IPS-18a (cell line): ENCODE measurements at regions not wholly inside any gene's neighbourhood (a gene's known extent, or its start where the extent isn't known, plus 50 kb on each side); places are given as distances from the start of the nearest gene placed in this dataset.

Experiments
- H3K27ac ChIP-seq: one replicate; pipeline ENCODE4 v1.5.1; 2013; ENCODE audit warnings: low read length
- H3K27me3 ChIP-seq: one replicate; pipeline ENCODE4 v1.6.1; 2013; ENCODE audit warnings: mild to moderate bottlenecking, low read length; ENCODE audit not compliant: control insufficient read depth, insufficient read depth
- H3K36me3 ChIP-seq: one replicate; pipeline ENCODE4 v1.6.1; 2013; ENCODE audit warnings: low read depth, low read length; ENCODE audit not compliant: control insufficient read depth
- H3K4me1 ChIP-seq: one replicate; pipeline ENCODE4 v1.6.1; 2013; ENCODE audit warnings: low read depth, low read length; ENCODE audit not compliant: control insufficient read depth
- H3K4me3 ChIP-seq: one replicate; pipeline ENCODE4 v1.5.1; 2013; ENCODE audit warnings: low read length
- H3K9ac ChIP-seq: one replicate; pipeline ENCODE4 v1.6.1; 2013; ENCODE audit warnings: mild to moderate bottlenecking, low read length, moderate library complexity
- H3K9me3 ChIP-seq: one replicate; pipeline ENCODE4 v1.6.1; 2013; ENCODE audit warnings: low read depth, low read length; ENCODE audit not compliant: control insufficient read depth

DNA sequence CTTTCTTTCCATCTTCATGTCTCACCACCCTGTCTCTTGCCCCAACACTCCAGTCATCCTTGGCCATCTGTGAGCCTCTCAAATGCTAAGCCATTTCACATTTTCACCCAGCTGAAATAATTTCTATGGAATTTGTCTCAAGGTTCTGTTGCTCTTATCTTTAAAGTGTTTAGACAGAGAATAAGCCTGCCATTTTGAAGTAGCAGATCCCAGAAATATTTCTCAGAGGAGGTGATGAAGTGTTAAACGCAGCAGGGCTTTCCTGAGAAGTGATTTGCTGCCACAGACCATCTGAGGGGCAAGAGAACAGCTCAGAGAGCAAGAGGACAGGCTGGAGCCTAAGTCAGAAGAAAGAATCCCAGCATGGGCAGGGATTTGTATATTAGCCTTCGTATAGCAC lies 71.6 kb upstream of the CLMN start:
- no peak overlapping the region for H3K9ac ChIP-seq
- H3K27me3 ChIP-seq = no peaks in the 10 kb centered on the region
- no peaks in the 10 kb centered on the region for H3K9me3 ChIP-seq
- H3K36me3 ChIP-seq = no peaks in the 10 kb centered on the region
- no peak overlapping the region for H3K4me3 ChIP-seq
- H3K4me1 ChIP-seq = no peaks in the 10 kb centered on the region
- H3K27ac ChIP-seq = no peak overlapping the region

DNA sequence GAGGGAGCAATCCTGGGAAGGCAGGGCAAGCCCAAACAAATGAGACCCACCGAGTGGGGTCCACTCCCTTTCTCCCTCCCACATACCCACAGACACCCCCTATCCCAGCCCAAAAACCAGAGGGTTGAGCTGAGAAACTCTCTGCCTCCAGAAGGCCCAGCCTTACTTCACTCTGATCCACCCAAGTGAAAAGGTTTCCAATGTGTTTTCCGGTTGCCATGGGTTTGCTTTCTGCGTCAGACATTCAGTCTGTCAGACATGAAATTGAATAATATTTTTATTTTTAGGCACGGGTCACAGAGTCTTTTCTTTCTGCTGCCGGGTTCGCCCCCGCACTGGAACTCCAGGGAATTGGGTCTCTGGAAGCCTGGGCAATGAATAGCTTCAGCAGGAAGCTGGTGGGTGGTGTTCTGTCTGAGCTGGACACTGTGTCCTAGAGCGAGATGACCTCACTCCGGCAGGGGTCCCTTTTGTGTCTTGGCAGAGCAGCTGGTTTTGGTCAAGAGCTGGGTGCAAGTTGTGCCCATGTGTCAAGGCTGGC lies 69.8 kb upstream of the CLMN start:
- Histone ChIP-seq H3K4me3 (no peak overlapping the region), H3K27ac (no peak overlapping the region), H3K9ac (no peak overlapping the region), H3K4me1 (no peaks in the 10 kb centered on the region), H3K9me3 (no peaks in the 10 kb centered on the region), H3K36me3 (no peaks in the 10 kb centered on the region), H3K27me3 (no peaks in the 10 kb centered on the region)

GRCh38 chr14:95388699-95389098 lies 69.0 kb upstream of the CLMN start:
- Histone ChIP-seq H3K27me3 (no peaks in the 10 kb centered on the region), H3K27ac (no peak overlapping the region), H3K9ac (no peak overlapping the region), H3K4me1 (no peaks in the 10 kb centered on the region), H3K4me3 (no peak overlapping the region), H3K9me3 (no peaks in the 10 kb centered on the region), H3K36me3 (no peaks in the 10 kb centered on the region)

DNA sequence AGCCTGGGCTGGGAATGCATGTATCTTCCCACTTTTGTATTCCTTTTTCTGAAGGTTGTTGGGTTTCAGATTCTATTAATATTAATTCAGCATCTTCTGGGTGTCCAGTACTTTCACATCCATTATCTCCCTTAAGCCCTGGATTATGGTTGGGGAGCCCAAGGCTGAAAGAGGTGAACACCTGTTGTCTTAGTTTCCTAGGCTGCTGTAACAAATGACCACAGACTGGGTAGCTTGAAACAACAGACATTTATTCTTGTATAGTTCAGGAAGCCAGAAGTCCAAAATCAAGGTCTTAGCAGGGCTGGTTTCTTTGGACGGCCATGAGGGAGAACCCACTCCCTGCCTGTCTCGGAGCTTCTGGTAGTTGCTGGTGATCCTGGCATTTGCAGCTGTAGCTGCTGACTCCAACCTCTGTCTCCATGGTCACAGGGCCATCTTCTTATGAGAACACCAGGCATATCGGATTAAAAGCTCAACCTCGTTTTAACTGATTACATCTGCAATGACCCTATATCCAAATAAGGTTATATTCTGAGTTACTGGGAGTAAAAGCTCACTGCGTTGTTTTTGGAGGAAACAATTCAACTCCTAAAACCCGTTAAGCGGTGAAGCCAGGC lies 68.2 kb upstream of the CLMN start:
- Histone ChIP-seq H3K9me3 (no peaks in the 10 kb centered on the region), H3K4me1 (no peaks in the 10 kb centered on the region), H3K9ac (no peak overlapping the region)

DNA sequence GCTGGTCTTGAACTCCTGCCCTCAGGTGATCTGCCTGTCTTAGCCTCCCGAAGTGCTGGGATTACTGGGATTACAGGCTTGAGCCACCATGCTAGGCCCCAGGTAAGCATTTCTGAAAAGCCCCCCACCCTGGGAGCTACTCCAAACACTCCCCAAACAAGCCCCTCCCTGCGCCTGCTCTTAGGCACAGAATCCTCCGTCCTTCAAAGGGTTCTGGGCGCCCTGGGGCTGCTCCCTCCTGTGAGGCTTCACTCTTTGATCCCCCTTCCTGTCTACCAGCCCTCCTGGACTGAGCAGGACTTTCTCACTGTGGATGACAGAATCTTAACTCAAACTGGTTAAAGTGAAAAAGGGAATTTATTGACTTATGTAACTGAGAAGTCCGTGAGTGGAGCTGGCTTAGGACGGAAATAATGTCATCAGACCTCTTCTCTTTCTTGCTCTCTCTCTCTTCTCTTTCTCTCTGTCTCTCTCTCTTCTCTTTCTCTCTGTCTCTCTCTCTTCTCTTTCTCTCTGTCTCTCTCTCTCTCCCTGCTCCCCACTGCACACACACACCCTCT lies 66.9 kb upstream of the CLMN start:
- H3K9me3 ChIP-seq = no peaks in the 10 kb centered on the region
- H3K36me3 ChIP-seq = no peaks in the 10 kb centered on the region
- no peaks in the 10 kb centered on the region for H3K4me1 ChIP-seq
- H3K9ac ChIP-seq = no peak overlapping the region
- no peak overlapping the region for H3K27ac ChIP-seq
- H3K27me3 ChIP-seq = no peaks in the 10 kb centered on the region
- no peak overlapping the region for H3K4me3 ChIP-seq

More for the DNA sequence above, 68.2 kb upstream of the CLMN start:
- H3K4me3 ChIP-seq = no peak overlapping the region
- H3K27ac ChIP-seq = no peak overlapping the region
- no peaks in the 10 kb centered on the region for H3K27me3 ChIP-seq
- no peaks in the 10 kb centered on the region for H3K36me3 ChIP-seq

DNA sequence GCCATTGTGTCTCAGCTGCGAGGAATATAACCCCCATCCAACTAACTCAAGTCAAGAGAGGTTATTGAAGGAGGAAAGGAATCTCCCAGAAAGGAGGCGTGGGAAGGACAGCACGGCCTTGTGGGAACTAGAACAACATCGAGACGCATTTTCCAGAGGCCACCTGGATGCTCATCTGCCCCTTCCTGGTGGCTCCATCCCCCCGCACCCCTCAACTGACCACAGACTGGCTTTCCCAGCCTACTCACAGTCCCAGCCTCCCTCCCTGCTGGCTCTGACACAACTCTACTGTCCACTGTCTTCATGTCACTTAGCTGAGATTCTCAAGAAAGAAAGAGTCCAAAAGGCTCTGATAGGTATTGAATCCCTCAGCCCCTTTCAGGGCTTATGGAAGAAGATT lies 66.0 kb upstream of the CLMN start:
- Histone ChIP-seq H3K36me3 (no peaks in the 10 kb centered on the region), H3K4me1 (no peaks in the 10 kb centered on the region), H3K9me3 (no peaks in the 10 kb centered on the region), H3K27me3 (no peaks in the 10 kb centered on the region), H3K9ac (no peak overlapping the region), H3K27ac (no peak overlapping the region), H3K4me3 (no peak overlapping the region)

DNA sequence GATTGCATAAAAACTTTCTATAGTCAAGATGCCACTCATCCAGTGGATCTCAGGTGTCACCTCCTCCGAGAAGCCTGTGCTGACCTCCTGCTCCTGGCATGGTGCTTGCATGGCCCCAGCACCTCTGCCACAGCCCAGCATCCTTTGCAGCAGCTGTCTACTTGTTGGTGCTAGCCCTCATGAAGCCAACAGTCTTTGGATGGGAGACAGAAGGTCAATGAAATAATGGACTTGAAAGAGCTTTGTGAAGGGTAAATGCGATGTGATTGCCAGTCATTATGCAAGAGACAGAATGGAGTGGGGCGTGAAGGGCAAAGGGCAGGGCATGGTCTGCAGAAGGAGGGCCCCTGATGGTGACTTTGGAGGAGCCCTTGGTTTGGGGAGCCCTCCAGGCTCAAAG lies 63.0 kb upstream of the CLMN start:
- no peaks in the 10 kb centered on the region for H3K4me1 ChIP-seq
- H3K36me3 ChIP-seq = no peaks in the 10 kb centered on the region
- H3K9me3 ChIP-seq = no peaks in the 10 kb centered on the region
- H3K9ac ChIP-seq = no peak overlapping the region
- H3K27me3 ChIP-seq = no peaks in the 10 kb centered on the region
- no peak overlapping the region for H3K27ac ChIP-seq
- no peak overlapping the region for H3K4me3 ChIP-seq

GRCh38 chr14:95381726-95382125 lies 62.0 kb upstream of the CLMN start:
- H3K4me3 ChIP-seq = no peak overlapping the region
- no peaks in the 10 kb centered on the region for H3K4me1 ChIP-seq
- H3K27ac ChIP-seq = no peak overlapping the region
- H3K9me3 ChIP-seq = no peaks in the 10 kb centered on the region
- no peak overlapping the region for H3K9ac ChIP-seq
- no peaks in the 10 kb centered on the region for H3K27me3 ChIP-seq
- no peaks in the 10 kb centered on the region for H3K36me3 ChIP-seq

DNA sequence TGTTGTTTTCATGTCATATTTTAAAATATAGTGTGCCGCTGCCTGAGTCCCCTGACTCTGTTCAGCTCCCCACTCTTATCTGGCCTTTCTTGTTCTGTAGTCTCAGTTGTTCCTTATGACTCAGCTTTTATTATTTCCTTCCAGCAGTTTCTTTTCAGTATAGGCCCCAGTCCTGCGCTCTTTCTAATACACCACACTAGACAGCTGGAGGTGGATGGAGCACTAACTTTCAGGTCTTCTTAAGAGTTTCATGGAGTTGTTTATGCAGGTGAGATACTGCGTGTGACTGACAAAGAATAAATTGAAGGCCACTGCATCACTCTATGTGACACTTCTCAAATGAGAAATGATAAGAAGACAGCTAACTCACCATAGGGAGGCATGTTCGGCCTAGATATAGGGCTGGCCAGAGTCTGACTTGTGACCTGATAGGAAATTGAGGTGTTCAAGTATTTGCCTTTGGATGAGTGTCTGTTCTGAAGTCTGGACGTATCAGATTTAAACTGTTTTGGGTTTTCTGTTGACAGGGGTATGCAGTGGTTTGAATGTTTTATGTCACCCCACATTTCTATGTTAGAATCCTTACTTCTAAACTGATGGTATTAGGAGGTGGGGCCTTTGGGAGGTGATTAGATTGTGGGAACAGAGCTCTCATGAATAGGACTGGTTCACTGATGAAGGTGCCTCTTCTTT lies 60.8 kb upstream of the CLMN start:
- Histone ChIP-seq H3K4me1 (no peaks in the 10 kb centered on the region), H3K9me3 (no peaks in the 10 kb centered on the region), H3K36me3 (no peaks in the 10 kb centered on the region), H3K27ac (no peak overlapping the region), H3K27me3 (no peaks in the 10 kb centered on the region), H3K4me3 (no peak overlapping the region), H3K9ac (no peak overlapping the region)

GRCh38 chr14:95379634-95380033 lies 59.9 kb upstream of the CLMN start:
- Histone ChIP-seq H3K36me3 (no peaks in the 10 kb centered on the region), H3K9ac (no peak overlapping the region), H3K27ac (no peak overlapping the region), H3K27me3 (no peaks in the 10 kb centered on the region), H3K9me3 (no peaks in the 10 kb centered on the region), H3K4me3 (no peak overlapping the region), H3K4me1 (no peaks in the 10 kb centered on the region)

DNA sequence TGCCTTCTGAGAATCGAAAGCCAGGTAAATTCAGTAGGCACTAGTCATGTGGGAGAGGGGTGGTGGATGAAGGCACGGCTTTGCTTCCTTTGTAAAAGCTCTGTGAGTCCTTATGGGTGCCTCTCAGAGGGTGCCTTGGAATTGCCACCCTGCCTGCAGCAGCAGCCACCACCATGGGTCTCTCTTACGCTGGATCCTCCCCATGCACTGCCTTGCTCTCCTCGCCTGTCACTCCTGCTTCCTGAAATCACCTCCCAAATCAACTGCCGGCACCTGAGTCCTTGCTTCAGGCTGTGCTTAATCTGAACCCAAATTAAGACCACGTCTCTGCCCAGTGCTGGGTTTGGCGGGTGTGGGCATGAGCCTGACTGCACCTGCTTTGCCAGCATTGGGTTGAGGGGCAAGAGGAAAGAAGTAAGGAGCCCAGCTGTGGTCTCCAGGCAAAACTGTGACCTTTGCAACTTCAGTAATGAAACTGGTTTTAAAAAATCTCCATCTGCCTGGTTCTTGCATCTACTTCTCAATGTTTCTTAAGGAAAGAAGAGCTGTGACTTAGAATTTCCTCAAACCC lies 55.9 kb upstream of the CLMN start:
- H3K4me3 ChIP-seq = no peak overlapping the region
- H3K9me3 ChIP-seq = no peaks in the 10 kb centered on the region
- peaks cover 10% of the 10 kb centered on the region for H3K4me1 ChIP-seq
- no peak overlapping the region for H3K9ac ChIP-seq
- no peaks in the 10 kb centered on the region for H3K27me3 ChIP-seq
- no peaks in the 10 kb centered on the region for H3K36me3 ChIP-seq
- no peak overlapping the region for H3K27ac ChIP-seq
